Testis (tissue), 2 donors: ENCODE measurements at regions not wholly inside any gene's neighbourhood (a gene's known extent, or its start where the extent isn't known, plus 50 kb on each side); places are given as distances from the start of the nearest gene placed in this dataset.

Source experiments
- CTCF ChIP-seq, 3 experiments: fragments of 450-650 bp in 2 of 3; fragments of 200-600 bp in 1 of 3; sonication (generic) in 1 of 3; IDR thresholded peaks; one replicate each; pipeline ENCODE4 v1.5.1; 2016 to 2019; ENCODE audit warnings: antibody characterized with exemption in 3 of 3, mild to moderate bottlenecking in 2 of 3, moderate library complexity in 1 of 3
- POLR2A ChIP-seq: fragments of 450-650 bp; IDR thresholded peaks from one replicate; pipeline ENCODE4 v1.6.1; 2017; ENCODE audit warnings: antibody characterized with exemption, mild to moderate bottlenecking, moderate library complexity

- TF ChIP-seq CTCF (IDR thresholded peaks at IDR 0.05) (no peak), POLR2A (no peak)
Measured at GRCh38 chr7:124516911-124517310, 248.7 kb downstream of the GPR37 start.
